Neuronal stem cell (in vitro differentiated cells): ENCODE measurements at regions not wholly inside any gene's neighbourhood (a gene's known extent, or its start where the extent isn't known, plus 50 kb on each side); places are given as distances from the start of the nearest gene placed in this dataset.

Experiments
- DNase-seq: peaks from one replicate; pipeline ENCODE4 v3.0.0-alpha.2; 2013; ENCODE audit warnings: low spot score
- H2AFZ ChIP-seq: one replicate; pipeline ENCODE4 v1.6.1; 2013; ENCODE audit warnings: mild to moderate bottlenecking, low read length, inconsistent platforms
- H2AK5ac ChIP-seq: 2 replicates; pipeline ENCODE4 v1.6.1; 2013; ENCODE audit warnings: low read depth, mild to moderate bottlenecking, inconsistent platforms, low read length, moderate library complexity, mixed read lengths
- H2BK120ac ChIP-seq: 2 replicates; pipeline ENCODE4 v1.6.1; 2013; ENCODE audit warnings: low read depth, mild to moderate bottlenecking, inconsistent platforms, low read length, moderate library complexity, mixed read lengths
- H2BK12ac ChIP-seq: one replicate; pipeline ENCODE4 v1.6.1; 2013; ENCODE audit warnings: low read length, inconsistent platforms
- H2BK15ac ChIP-seq: 2 replicates; pipeline ENCODE4 v1.6.1; 2013; ENCODE audit warnings: mild to moderate bottlenecking, low read length, inconsistent platforms, mixed read lengths
- H2BK5ac ChIP-seq: one replicate; pipeline ENCODE4 v1.6.1; 2013; ENCODE audit warnings: inconsistent platforms, mild to moderate bottlenecking, low read length, moderate library complexity
- H3K14ac ChIP-seq: one replicate; pipeline ENCODE4 v1.6.1; 2013; ENCODE audit warnings: low read length, inconsistent platforms
- H3K18ac ChIP-seq: 2 replicates; pipeline ENCODE4 v1.6.1; 2013; ENCODE audit warnings: low read length, inconsistent platforms
- H3K23ac ChIP-seq: 2 replicates; pipeline ENCODE4 v1.6.1; 2013; ENCODE audit warnings: low read depth, mild to moderate bottlenecking, mixed read lengths, low read length, inconsistent platforms; ENCODE audit not compliant: poor library complexity
- H3K27ac ChIP-seq: replicated peaks from 3 replicates; pipeline ENCODE4 v1.5.1; 2013; ENCODE audit warnings: low read length, inconsistent platforms
- H3K27me3 ChIP-seq, 3 experiments: 2 replicates each; pipeline ENCODE4 v1.6.1; 2013; ENCODE audit warnings: low read length in 3 of 3, mild to moderate bottlenecking in 2 of 3, inconsistent platforms in 1 of 3, low read depth in 1 of 3, mixed read lengths in 1 of 3, moderate library complexity in 1 of 3; ENCODE audit not compliant: control insufficient read depth in 3 of 3, insufficient read depth in 3 of 3
- H3K36me3 ChIP-seq, 2 donors: replicated peaks in 1 of 2; 2 replicates each; pipeline ENCODE4 v1.6.1; 2013; ENCODE audit warnings: low read length in 2 of 2; ENCODE audit not compliant: control insufficient read depth in 2 of 2, insufficient read depth in 2 of 2
- H3K4ac ChIP-seq: 2 replicates; pipeline ENCODE4 v1.6.1; 2013; ENCODE audit warnings: inconsistent platforms, mild to moderate bottlenecking, low read length, moderate library complexity
- H3K4me1 ChIP-seq, 2 donors: 1 replicate in 1 of 2; 2 replicates in 1 of 2; pipeline ENCODE4 v1.6.1; 2013; ENCODE audit warnings: low read length in 2 of 2, low read depth in 1 of 2; ENCODE audit not compliant: control insufficient read depth in 2 of 2, insufficient read depth in 1 of 2
- H3K4me2 ChIP-seq: one replicate; pipeline ENCODE4 v1.6.1; 2013; ENCODE audit warnings: mild to moderate bottlenecking, low read length, inconsistent platforms; ENCODE audit not compliant: insufficient read depth, poor library complexity, severe bottlenecking
- H3K4me3 ChIP-seq, 2 donors: 2 replicates each; pipeline ENCODE4 v1.5.1; 2013; ENCODE audit warnings: low read length in 2 of 2, mild to moderate bottlenecking in 2 of 2, inconsistent platforms in 1 of 2, moderate library complexity in 1 of 2
- H3K79me1 ChIP-seq: one replicate; pipeline ENCODE4 v1.6.1; 2013; ENCODE audit warnings: low read depth, mild to moderate bottlenecking, inconsistent platforms, low read length, moderate library complexity
- H3K9ac ChIP-seq: one replicate; pipeline ENCODE4 v1.6.1; 2013; ENCODE audit warnings: mild to moderate bottlenecking, low read depth, low read length, inconsistent platforms; ENCODE audit not compliant: poor library complexity
- H3K9me3 ChIP-seq, 2 donors: replicated peaks in 1 of 2; 2 replicates each; pipeline versions ENCODE3 to v1.6.1; 2013; ENCODE audit warnings: low read length in 2 of 2, mild to moderate bottlenecking in 2 of 2, inconsistent platforms in 1 of 2, low read depth in 1 of 2, mixed read lengths in 1 of 2, moderate library complexity in 1 of 2; ENCODE audit not compliant: control insufficient read depth in 2 of 2, insufficient read depth in 1 of 2
- H4K8ac ChIP-seq: one replicate; pipeline ENCODE4 v1.6.1; 2013; ENCODE audit warnings: low read depth, mild to moderate bottlenecking, inconsistent platforms, low read length, moderate library complexity
- H4K91ac ChIP-seq: one replicate; pipeline ENCODE4 v1.6.1; 2013; ENCODE audit warnings: low read length, low read depth, mild to moderate bottlenecking, inconsistent platforms; ENCODE audit not compliant: poor library complexity
- WGBS, 2 donors: extraction: QIAGEN DNeasy Blood & Tissue Kit; methylation state at CpG; one replicate each; pipeline ENCODE4 v1.1.7; 2013; ENCODE audit warnings: missing lambda C conversion rate in 2 of 2, mixed read lengths in 1 of 2; ENCODE audit not compliant: insufficient read length in 2 of 2, insufficient replicate concordance in 1 of 2; ENCODE audit errors: extremely low coverage in 2 of 2; 5-methylcytosine and 5-hydroxymethylcytosine counted together

DNA sequence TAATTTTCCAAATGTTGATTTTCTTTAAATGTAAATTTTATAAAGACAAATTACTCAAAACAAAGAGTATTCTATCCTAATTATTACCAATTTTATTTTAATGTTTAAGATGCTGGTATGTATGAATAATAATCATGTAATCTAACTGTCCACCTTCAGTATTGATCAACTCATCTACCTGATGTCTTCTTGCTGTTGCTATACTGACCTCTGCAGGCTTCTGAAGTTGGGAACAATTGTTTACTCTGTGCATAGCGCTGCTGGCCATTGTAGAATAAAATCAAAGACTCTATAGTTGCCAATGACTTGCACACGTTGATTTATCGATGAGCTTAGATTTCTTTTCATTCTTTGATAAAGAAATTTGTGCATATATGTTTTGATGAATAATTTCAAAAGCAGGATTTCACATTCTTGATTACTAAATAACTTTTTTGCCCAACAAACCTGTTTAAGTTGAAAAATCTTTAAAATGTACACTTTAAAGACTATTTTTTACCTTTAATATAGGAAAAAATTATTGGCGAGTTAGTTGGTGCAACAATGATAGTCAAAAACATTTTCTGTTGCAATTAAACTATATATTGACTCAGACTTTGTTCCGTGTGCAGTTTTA is 282.3 kb downstream of the TFEC start:
- H2BK15ac ChIP-seq, result no peak overlapping the region
- no peak overlapping the region for H3K23ac ChIP-seq
- H3K4ac ChIP-seq, result no peak overlapping the region

DNA sequence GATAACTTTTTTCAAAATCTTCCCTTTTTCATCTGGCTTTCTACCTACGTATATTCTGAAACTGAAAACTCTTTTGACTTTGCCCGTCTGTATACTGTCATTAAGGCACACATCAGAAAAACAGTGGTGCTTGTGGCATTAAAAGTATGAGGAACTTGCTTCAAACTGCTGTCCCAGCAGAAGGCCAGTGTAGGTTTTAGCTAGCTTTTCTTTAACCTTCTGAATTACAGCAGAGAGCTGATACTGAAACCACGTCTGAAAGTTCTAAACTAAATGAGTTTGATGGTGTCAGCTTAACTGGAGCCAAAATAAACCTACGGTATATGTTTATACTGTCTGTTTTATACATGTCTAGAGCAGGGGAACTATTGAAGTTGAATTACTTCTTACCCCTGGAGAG is 283.4 kb downstream of the TFEC start:
- H3K14ac ChIP-seq, result no peak overlapping the region
- H2AFZ ChIP-seq, result peak overlapping the region; percentile 33
- no peak overlapping the region for H2BK120ac ChIP-seq
- no CpG with 5 or more reads among the region's 4 CpGs for WGBS, 2 donors
- H2BK15ac ChIP-seq, result no peak overlapping the region
- no peaks in the 10 kb centered on the region for H3K9me3 ChIP-seq
- H3K27ac ChIP-seq, result no peak overlapping the region
- no peak overlapping the region for H3K4me3 ChIP-seq
- H3K4ac ChIP-seq, result no peak overlapping the region
- no peak overlapping the region for H3K18ac ChIP-seq
- no peaks in the 10 kb centered on the region for H3K36me3 ChIP-seq
- no peak overlapping the region for H2AK5ac ChIP-seq
- H2BK5ac ChIP-seq, result no peak overlapping the region
- no peak overlapping the region for H4K91ac ChIP-seq
- H2BK12ac ChIP-seq, result no peak overlapping the region
- H3K9ac ChIP-seq, result no peak overlapping the region
- no peak overlapping the region for H3K4me2 ChIP-seq
- no peak for DNase-seq
- H3K23ac ChIP-seq, result no peak overlapping the region
- H4K8ac ChIP-seq, result no peak overlapping the region
- H3K4me1 ChIP-seq, result no peaks in the 10 kb centered on the region
- no peaks in the 10 kb centered on the region for H3K27me3 ChIP-seq
- no peaks in the 10 kb centered on the region for H3K79me1 ChIP-seq

More for the DNA sequence above, 282.3 kb downstream of the TFEC start:
- H3K27me3 ChIP-seq, result no peaks in the 10 kb centered on the region
- no peak overlapping the region for H3K9ac ChIP-seq
- H3K18ac ChIP-seq, result no peak overlapping the region
- no peak overlapping the region for H2AFZ ChIP-seq
- H2AK5ac ChIP-seq, result no peak overlapping the region
- H2BK120ac ChIP-seq, result no peak overlapping the region
- no peak overlapping the region for H4K8ac ChIP-seq
- no peaks in the 10 kb centered on the region for H3K36me3 ChIP-seq
- H3K4me2 ChIP-seq, result no peak overlapping the region
- no peak overlapping the region for H3K27ac ChIP-seq
- no peak for DNase-seq
- WGBS, 2 donors, result no CpG with 5 or more reads among the region's 5 CpGs
- H3K9me3 ChIP-seq, result no peaks in the 10 kb centered on the region
- no peaks in the 10 kb centered on the region for H3K79me1 ChIP-seq
- no peak overlapping the region for H2BK12ac ChIP-seq
- no peak overlapping the region for H2BK5ac ChIP-seq
- no peak overlapping the region for H3K14ac ChIP-seq
- H3K4me1 ChIP-seq, result no peaks in the 10 kb centered on the region
- no peak overlapping the region for H3K4me3 ChIP-seq
- no peak overlapping the region for H4K91ac ChIP-seq

DNA sequence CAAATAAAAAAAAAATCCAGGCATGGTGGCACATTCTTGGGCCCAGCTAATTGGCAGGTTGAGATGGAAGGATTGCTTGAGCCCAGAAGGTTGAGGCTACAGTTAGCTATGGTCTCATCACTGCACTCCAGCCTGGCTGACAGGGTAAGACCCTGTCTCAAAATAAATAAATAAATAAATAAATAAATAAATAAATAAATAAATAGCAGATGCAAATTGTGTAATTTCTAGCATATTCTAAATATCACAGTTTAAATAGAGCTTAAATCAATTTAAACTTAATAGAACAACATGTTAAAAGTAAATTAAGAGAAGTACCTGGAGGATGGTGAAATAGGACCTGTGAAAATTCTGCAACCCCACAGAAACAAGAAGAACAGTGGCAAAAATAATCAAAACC is 290.5 kb downstream of the TFEC start:
- Histone ChIP-seq H2AK5ac (no peak overlapping the region), H3K4ac (no peak overlapping the region), H3K9me3 (peaks cover 0 to 1% of the 10 kb centered on the region in 2 donors), H3K4me2 (no peak overlapping the region), H2BK15ac (no peak overlapping the region), H3K27ac (no peak overlapping the region), H3K18ac (no peak overlapping the region), H3K9ac (no peak overlapping the region), H3K79me1 (no peaks in the 10 kb centered on the region), H3K4me3 (no peak overlapping the region), H3K4me1 (no peaks in the 10 kb centered on the region), H3K27me3 (no peaks in the 10 kb centered on the region), H3K14ac (no peak overlapping the region), H3K36me3 (no peaks in the 10 kb centered on the region), H3K23ac (no peak overlapping the region), H2BK120ac (no peak overlapping the region), H4K8ac (no peak overlapping the region), H2AFZ (no peak overlapping the region), H2BK5ac (no peak overlapping the region), H4K91ac (no peak overlapping the region), H2BK12ac (no peak overlapping the region)
- no peak for DNase-seq

DNA sequence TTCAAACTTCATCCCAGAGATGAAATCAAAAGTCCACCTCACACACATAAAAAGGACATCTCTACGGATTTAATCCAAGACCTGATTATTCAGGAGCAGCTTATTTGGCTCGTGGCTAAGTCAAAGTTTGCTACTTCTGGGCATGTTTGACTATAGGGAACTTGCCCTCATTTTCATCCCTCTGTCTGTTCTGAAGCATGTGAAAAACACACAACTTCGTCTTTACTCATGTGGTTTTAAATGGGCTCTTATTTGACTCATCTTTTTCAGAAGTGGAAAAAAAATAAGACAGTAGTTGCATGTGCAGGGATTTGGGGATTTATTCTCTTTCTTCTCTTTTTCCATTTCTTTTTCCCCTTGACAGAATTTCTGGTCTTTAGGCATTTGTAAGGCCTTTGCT is 295.9 kb downstream of the TFEC start:
- Histone ChIP-seq H3K9me3 (peaks cover 0 to 1% of the 10 kb centered on the region in 2 donors), H3K4ac (no peak overlapping the region), H3K23ac (no peak overlapping the region), H4K8ac (no peak overlapping the region), H3K18ac (no peak overlapping the region), H2BK12ac (no peak overlapping the region), H4K91ac (no peak overlapping the region), H3K36me3 (no peaks in the 10 kb centered on the region), H2BK5ac (no peak overlapping the region), H3K79me1 (no peaks in the 10 kb centered on the region), H2AFZ (no peak overlapping the region), H2BK15ac (no peak overlapping the region), H2BK120ac (no peak overlapping the region), H3K4me3 (no peak overlapping the region), H2AK5ac (no peak overlapping the region), H3K4me2 (no peak overlapping the region), H3K27ac (no peak overlapping the region), H3K4me1 (no peaks in the 10 kb centered on the region), H3K14ac (no peak overlapping the region), H3K9ac (no peak overlapping the region), H3K27me3 (no peaks in the 10 kb centered on the region)
- WGBS, 2 donors, result no CpG with 5 or more reads among the region's 3 CpGs
- no peak for DNase-seq
